H9 (cell line): ENCODE measurements at regions not wholly inside any gene's neighbourhood (a gene's known extent, or its start where the extent isn't known, plus 50 kb on each side); places are given as distances from the start of the nearest gene placed in this dataset.

Source experiments
- DNase-seq: peaks from one replicate; pipeline ENCODE4 v3.0.0-alpha.2; 2017
- H2AFZ ChIP-seq: one replicate; pipeline ENCODE4 v1.6.1; 2013; ENCODE audit warnings: mild to moderate bottlenecking, low read length, control low read depth, moderate library complexity
- H2AK5ac ChIP-seq: 2 replicates; pipeline ENCODE4 v1.6.1; 2013; ENCODE audit warnings: low read length, control low read depth, mixed read lengths; ENCODE audit not compliant: insufficient read length
- H2BK120ac ChIP-seq: one replicate; pipeline ENCODE4 v1.6.1; 2013; ENCODE audit warnings: low read depth, mild to moderate bottlenecking, low read length, control low read depth, inconsistent platforms; ENCODE audit not compliant: poor library complexity, severe bottlenecking
- H2BK12ac ChIP-seq: 2 replicates; pipeline ENCODE4 v1.6.1; 2013; ENCODE audit warnings: low read length, control low read depth, mixed read lengths, low read depth; ENCODE audit not compliant: insufficient read length
- H2BK15ac ChIP-seq: 2 replicates; pipeline ENCODE4 v1.6.1; 2013; ENCODE audit warnings: low read depth, low read length, control low read depth
- H2BK20ac ChIP-seq: one replicate; pipeline ENCODE4 v1.6.1; 2013; ENCODE audit warnings: low read depth, mild to moderate bottlenecking, low read length, control low read depth, inconsistent platforms; ENCODE audit not compliant: poor library complexity, severe bottlenecking
- H2BK5ac ChIP-seq: 2 replicates; pipeline ENCODE4 v1.6.1; 2013; ENCODE audit warnings: low read length, control low read depth, mixed read lengths; ENCODE audit not compliant: insufficient read length
- H3K14ac ChIP-seq: 2 replicates; pipeline ENCODE4 v1.6.1; 2013; ENCODE audit warnings: low read length, control low read depth; ENCODE audit not compliant: insufficient read depth
- H3K18ac ChIP-seq: 2 replicates; pipeline ENCODE4 v1.6.1; 2013; ENCODE audit warnings: low read depth, mild to moderate bottlenecking, mixed read lengths, low read length, control low read depth; ENCODE audit not compliant: insufficient read length
- H3K23ac ChIP-seq: 2 replicates; pipeline ENCODE4 v1.6.1; 2013; ENCODE audit warnings: low read length, control low read depth, mixed read lengths, low read depth; ENCODE audit not compliant: insufficient read length
- H3K23me2 ChIP-seq: 2 replicates; pipeline ENCODE4 v1.6.1; 2013; ENCODE audit warnings: low read depth, mild to moderate bottlenecking, mixed read lengths, low read length, control low read depth; ENCODE audit not compliant: insufficient read length, poor library complexity, severe bottlenecking
- H3K27ac ChIP-seq: 2 replicates; pipeline ENCODE4 v1.5.1; 2013; ENCODE audit warnings: low read length, control low read depth, mixed read lengths, low read depth; ENCODE audit not compliant: insufficient read length
- H3K27me3 ChIP-seq: 2 replicates; pipeline ENCODE4 v1.6.1; 2013; ENCODE audit warnings: low read length, control low read depth, inconsistent platforms; ENCODE audit not compliant: insufficient read depth
- H3K4ac ChIP-seq: 2 replicates; pipeline ENCODE4 v1.6.1; 2013; ENCODE audit warnings: low read depth, mild to moderate bottlenecking, control low read depth, inconsistent platforms, low read length, moderate library complexity
- H3K4me1 ChIP-seq: 2 replicates; pipeline ENCODE4 v1.6.1; 2013; ENCODE audit warnings: low read length, control low read depth, inconsistent platforms; ENCODE audit not compliant: insufficient read depth
- H3K4me2 ChIP-seq: 2 replicates; pipeline ENCODE4 v1.6.1; 2013; ENCODE audit warnings: low read length, control low read depth, mixed read lengths; ENCODE audit not compliant: insufficient read length, insufficient read depth
- H3K56ac ChIP-seq: 2 replicates; pipeline ENCODE4 v1.6.1; 2013; ENCODE audit warnings: low read depth, mild to moderate bottlenecking, mixed read lengths, low read length, control low read depth; ENCODE audit not compliant: insufficient read length
- H3K79me1 ChIP-seq: 2 replicates; pipeline ENCODE4 v1.6.1; 2013; ENCODE audit warnings: low read depth, mild to moderate bottlenecking, moderate library complexity, low read length, control low read depth, inconsistent platforms; ENCODE audit not compliant: insufficient read depth, poor library complexity, severe bottlenecking
- H3K79me2 ChIP-seq: 2 replicates; pipeline ENCODE4 v1.6.1; 2013; ENCODE audit warnings: low read length, control low read depth, inconsistent platforms; ENCODE audit not compliant: insufficient read depth
- H3K9ac ChIP-seq: 2 replicates; pipeline ENCODE4 v1.6.1; 2013; ENCODE audit warnings: low read length, control low read depth, mixed read lengths; ENCODE audit not compliant: insufficient read length; ENCODE audit errors: extremely low read depth
- H3K9me3 ChIP-seq: one replicate; pipeline ENCODE4 v1.6.1; 2013; ENCODE audit warnings: low read depth, low read length, inconsistent platforms; ENCODE audit not compliant: control insufficient read depth
- H3T11ph ChIP-seq: one replicate; pipeline ENCODE4 v1.6.1; 2013; ENCODE audit warnings: mild to moderate bottlenecking, low read length, control low read depth, inconsistent platforms
- H4K20me1 ChIP-seq: one replicate; pipeline ENCODE4 v1.6.1; 2013; ENCODE audit not compliant: control insufficient read depth, insufficient read length, insufficient read depth
- H4K5ac ChIP-seq: 2 replicates; pipeline ENCODE4 v1.6.1; 2013; ENCODE audit warnings: low read depth, mild to moderate bottlenecking, mixed read lengths, low read length, control low read depth; ENCODE audit not compliant: insufficient read length
- H4K8ac ChIP-seq: replicated peaks from 2 replicates; pipeline ENCODE4 v1.6.1; 2013; ENCODE audit warnings: low read length, control low read depth, mixed read lengths, low read depth; ENCODE audit not compliant: insufficient read length
- H4K91ac ChIP-seq: 2 replicates; pipeline ENCODE4 v1.6.1; 2013; ENCODE audit warnings: low read depth, mild to moderate bottlenecking, moderate library complexity, mixed read lengths, low read length, control low read depth; ENCODE audit not compliant: insufficient read length
- H3K27ac Mint-ChIP-seq, 3 experiments: 2 replicates in 2 of 3; 3 replicates in 1 of 3; pipeline ENCODE4 v1.8.0; 2020 to 2021; ENCODE audit warnings: mixed read lengths in 3 of 3, mild to moderate bottlenecking in 1 of 3, moderate library complexity in 1 of 3
- H3K27me3 Mint-ChIP-seq: 2 replicates; pipeline ENCODE4 v1.8.0; 2021; ENCODE audit warnings: low read depth, mild to moderate bottlenecking, moderate library complexity, mixed read lengths
- H3K36me3 Mint-ChIP-seq, 3 experiments: 2 replicates in 2 of 3; 3 replicates in 1 of 3; pipeline ENCODE4 v1.8.0; 2020 to 2021; ENCODE audit warnings: low read depth in 3 of 3, mixed read lengths in 3 of 3; ENCODE audit not compliant: insufficient read depth in 1 of 3
- H3K4me1 Mint-ChIP-seq, 2 experiments: 2 replicates each; pipeline ENCODE4 v1.8.0; 2020; ENCODE audit warnings: mixed read lengths in 2 of 2
- H3K4me3 Mint-ChIP-seq, 2 experiments: 2 replicates in 1 of 2; 3 replicates in 1 of 2; pipeline ENCODE4 v1.8.0; 2020 to 2021; ENCODE audit warnings: mild to moderate bottlenecking in 2 of 2, mixed read lengths in 2 of 2, moderate library complexity in 1 of 2
- H3K9me3 Mint-ChIP-seq, 2 experiments: 2 replicates in 1 of 2; 3 replicates in 1 of 2; pipeline ENCODE4 v1.8.0; 2020; ENCODE audit warnings: mild to moderate bottlenecking in 2 of 2, mixed read lengths in 2 of 2, moderate library complexity in 1 of 2
- WGBS: extraction: QIAGEN DNeasy Blood & Tissue Kit; methylation state at CpG from one replicate; pipeline ENCODE4 v1.1.7; 2013; ENCODE audit warnings: missing lambda C conversion rate, low lambda C conversion rate, mixed read lengths; ENCODE audit not compliant: insufficient read length; ENCODE audit errors: extremely low coverage; 5-methylcytosine and 5-hydroxymethylcytosine counted together
- TF ChIP-seq, protein P1 (sequence below): fragments of 200-600 bp; sonication (generic); conservative IDR thresholded peaks from 3 replicates; pipeline ENCODE4 v1.8.0; 2021; ENCODE audit warnings: antibody characterized with exemption, mild to moderate bottlenecking

DNA sequence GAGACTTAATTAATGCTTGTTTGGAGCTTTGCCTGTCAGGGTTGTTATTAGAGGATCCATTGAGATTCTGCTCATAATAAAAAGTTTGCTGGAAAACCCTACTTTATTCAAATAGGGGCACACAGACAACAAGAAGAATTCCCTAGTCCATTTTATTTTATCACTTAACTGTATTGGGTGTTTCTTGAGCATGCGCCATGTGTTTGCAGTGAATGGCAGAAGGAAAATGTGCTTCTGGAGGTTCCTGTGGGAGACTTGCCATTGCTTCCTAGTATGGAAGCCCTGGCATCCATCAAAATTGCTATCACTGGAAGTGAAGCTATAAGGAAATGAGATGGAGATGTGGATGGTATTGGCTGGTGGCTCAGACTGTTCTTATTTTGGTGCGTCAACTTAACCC lies 106.6 kb upstream of the GALNT18 start:
- Histone ChIP-seq H3K79me1 (no peaks in the 10 kb centered on the region), H3K4me1 (no peaks in the 10 kb centered on the region), H2BK120ac (no peak overlapping the region), H3K9ac (no peak overlapping the region), H3K4ac (no peak overlapping the region), H3K27ac (no peak overlapping the region), H3K56ac (no peak overlapping the region), H3K27me3 (no peaks in the 10 kb centered on the region), H3K23me2 (no peaks in the 10 kb centered on the region), H2BK12ac (no peak overlapping the region), H3K9me3 (no peaks in the 10 kb centered on the region), H2AFZ (no peak overlapping the region), H3K79me2 (no peaks in the 10 kb centered on the region), H4K5ac (no peak overlapping the region), H3K18ac (no peak overlapping the region), H4K91ac (no peak overlapping the region), H3K14ac (no peak overlapping the region), H3K23ac (no peak overlapping the region), H3T11ph (no peak overlapping the region), H2BK5ac (no peak overlapping the region), H4K20me1 (no peaks in the 10 kb centered on the region), H2BK20ac (no peak overlapping the region), H2BK15ac (no peak overlapping the region), H4K8ac (no peak overlapping the region), H3K4me2 (no peak overlapping the region), H2AK5ac (no peak overlapping the region)
- H3K4me1 Mint-ChIP-seq = no peaks in the 10 kb centered on the region
- H3K4me3 Mint-ChIP-seq = no peak overlapping the region
- no peaks in the 10 kb centered on the region for H3K36me3 Mint-ChIP-seq
- TF ChIP-seq, protein P1, sequence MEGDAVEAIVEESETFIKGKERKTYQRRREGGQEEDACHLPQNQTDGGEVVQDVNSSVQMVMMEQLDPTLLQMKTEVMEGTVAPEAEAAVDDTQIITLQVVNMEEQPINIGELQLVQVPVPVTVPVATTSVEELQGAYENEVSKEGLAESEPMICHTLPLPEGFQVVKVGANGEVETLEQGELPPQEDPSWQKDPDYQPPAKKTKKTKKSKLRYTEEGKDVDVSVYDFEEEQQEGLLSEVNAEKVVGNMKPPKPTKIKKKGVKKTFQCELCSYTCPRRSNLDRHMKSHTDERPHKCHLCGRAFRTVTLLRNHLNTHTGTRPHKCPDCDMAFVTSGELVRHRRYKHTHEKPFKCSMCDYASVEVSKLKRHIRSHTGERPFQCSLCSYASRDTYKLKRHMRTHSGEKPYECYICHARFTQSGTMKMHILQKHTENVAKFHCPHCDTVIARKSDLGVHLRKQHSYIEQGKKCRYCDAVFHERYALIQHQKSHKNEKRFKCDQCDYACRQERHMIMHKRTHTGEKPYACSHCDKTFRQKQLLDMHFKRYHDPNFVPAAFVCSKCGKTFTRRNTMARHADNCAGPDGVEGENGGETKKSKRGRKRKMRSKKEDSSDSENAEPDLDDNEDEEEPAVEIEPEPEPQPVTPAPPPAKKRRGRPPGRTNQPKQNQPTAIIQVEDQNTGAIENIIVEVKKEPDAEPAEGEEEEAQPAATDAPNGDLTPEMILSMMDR = no peak
- no CpG with 5 or more reads among the region's 2 CpGs for WGBS
- DNase-seq = no peak
- H3K27me3 Mint-ChIP-seq = peaks cover 8% of the 10 kb centered on the region
- H3K27ac Mint-ChIP-seq = no peak overlapping the region
- H3K9me3 Mint-ChIP-seq = peaks cover 2 to 7% of the 10 kb centered on the region in 2 experiments; a peak in 4 of 5 replicates
